ENCODE measurements at regions not wholly inside any gene's neighbourhood (a gene's known extent, or its start where the extent isn't known, plus 50 kb on each side); places are given as distances from the start of the nearest gene placed in this dataset.

GRCh38 chr17:413016-413350, 60.4 kb upstream of the RPH3AL start:
- no peak for DNase-seq (ENCODE audit: low read depth)
- TF ChIP-seq, protein P1, sequence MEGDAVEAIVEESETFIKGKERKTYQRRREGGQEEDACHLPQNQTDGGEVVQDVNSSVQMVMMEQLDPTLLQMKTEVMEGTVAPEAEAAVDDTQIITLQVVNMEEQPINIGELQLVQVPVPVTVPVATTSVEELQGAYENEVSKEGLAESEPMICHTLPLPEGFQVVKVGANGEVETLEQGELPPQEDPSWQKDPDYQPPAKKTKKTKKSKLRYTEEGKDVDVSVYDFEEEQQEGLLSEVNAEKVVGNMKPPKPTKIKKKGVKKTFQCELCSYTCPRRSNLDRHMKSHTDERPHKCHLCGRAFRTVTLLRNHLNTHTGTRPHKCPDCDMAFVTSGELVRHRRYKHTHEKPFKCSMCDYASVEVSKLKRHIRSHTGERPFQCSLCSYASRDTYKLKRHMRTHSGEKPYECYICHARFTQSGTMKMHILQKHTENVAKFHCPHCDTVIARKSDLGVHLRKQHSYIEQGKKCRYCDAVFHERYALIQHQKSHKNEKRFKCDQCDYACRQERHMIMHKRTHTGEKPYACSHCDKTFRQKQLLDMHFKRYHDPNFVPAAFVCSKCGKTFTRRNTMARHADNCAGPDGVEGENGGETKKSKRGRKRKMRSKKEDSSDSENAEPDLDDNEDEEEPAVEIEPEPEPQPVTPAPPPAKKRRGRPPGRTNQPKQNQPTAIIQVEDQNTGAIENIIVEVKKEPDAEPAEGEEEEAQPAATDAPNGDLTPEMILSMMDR (IDR thresholded peaks at IDR 0.05; ENCODE audit: low read length, missing control alignments) = no peak
- H3K4me3 ChIP-seq (replicated peaks; ENCODE audit: low read depth, low read length) = no peak overlapping the region

DNA sequence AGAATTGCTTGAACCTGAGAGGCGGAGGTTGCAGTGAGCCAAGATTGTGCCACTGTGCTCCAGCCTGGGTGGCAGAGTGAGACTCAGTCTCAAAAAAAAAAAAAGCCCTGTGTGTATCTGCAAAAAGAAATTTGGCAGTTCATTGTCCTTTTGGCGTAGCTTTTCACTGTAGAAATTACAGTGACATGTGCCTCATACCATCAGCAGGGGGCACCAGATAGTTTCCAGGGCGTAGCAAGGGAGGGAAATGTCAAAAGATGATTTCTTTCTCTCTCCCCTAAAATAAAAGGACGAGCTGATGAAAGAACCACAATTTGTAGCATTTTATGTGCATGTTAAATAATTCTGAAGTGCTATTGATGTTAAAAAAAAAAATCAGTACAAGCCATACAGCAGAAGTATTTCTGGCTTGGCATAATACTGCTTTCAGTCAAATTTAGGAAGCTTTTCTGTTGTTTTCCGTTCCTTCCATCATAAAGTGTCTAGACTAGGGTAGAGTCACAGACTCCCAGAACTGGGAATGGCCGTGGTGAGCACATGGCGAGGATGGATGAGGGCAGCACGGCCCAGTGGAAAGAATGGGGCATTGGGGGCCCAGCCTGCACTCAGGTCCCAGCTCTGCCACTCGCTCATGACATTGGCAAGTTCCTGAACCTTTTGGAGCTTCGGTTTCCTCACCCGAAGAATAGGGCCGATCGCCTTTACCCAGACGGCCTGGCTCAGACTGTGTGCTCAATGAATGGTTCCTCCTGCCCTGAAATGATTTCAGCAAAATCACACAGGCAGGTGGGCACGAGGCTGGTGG, 59.8 kb upstream of the RPH3AL start:
- peak; percentile 75 for DNase-seq (ENCODE audit: low read depth)
- TF ChIP-seq, protein P1 (IDR thresholded peaks at IDR 0.05; ENCODE audit: low read length, missing control alignments) = peak; percentile 89
- H3K4me3 ChIP-seq (replicated peaks; ENCODE audit: low read depth, low read length) = no peak overlapping the region

- no peak for DNase-seq (ENCODE audit: low read depth)
- TF ChIP-seq, protein P1 (IDR thresholded peaks at IDR 0.05; ENCODE audit: low read length, missing control alignments) = no peak
- no peak overlapping the region for H3K4me3 ChIP-seq (replicated peaks; ENCODE audit: low read depth, low read length)
These were observed 59.0 kb upstream of the RPH3AL start for GRCh38 chr17:411421-412120.

GRCh38 chr17:410543-411401, 58.2 kb upstream of the RPH3AL start:
- TF ChIP-seq, protein P1 (IDR thresholded peaks at IDR 0.05; ENCODE audit: low read length, missing control alignments) = no peak
- peak overlapping the region; percentile 85 for H3K4me3 ChIP-seq (replicated peaks; ENCODE audit: low read depth, low read length)
- DNase-seq (ENCODE audit: low read depth) = peak; percentile 11

DNA sequence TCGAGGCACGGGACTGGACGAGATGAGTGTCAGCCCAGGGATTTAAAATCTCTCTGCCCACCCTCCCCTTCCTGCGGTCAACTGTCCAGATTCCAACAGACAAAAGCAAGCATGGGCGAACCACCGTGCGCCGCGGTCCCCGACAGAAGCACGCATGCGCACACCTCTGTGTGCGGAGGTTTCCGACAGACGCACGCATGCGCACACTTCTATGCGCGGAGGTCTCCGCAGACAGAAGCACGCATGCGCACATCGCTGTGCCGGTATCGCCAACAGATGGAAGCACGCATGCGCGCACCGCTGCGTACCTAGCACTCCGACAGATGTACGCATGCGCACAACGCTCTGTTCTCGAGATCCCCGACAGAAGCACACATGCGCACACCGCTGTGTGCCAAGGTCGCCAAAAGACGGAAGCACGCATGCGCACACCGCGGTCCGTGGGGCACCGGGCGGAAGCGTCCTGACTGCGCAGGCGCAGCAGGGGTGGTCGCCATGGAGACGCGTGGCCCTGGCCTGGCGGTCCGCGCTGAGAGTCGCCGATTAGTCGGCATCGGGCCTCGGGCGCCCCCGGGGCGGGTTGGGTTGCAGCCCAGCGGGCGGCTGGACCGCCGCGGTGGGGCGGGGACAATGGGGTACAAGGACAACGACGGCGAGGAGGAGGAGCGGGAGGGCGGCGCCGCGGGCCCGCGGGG, 57.4 kb upstream of the RPH3AL start:
- H3K4me3 ChIP-seq (replicated peaks; ENCODE audit: low read depth, low read length) = peak overlapping the region; percentile 85
- TF ChIP-seq, protein P1 (IDR thresholded peaks at IDR 0.05; ENCODE audit: low read length, missing control alignments) = no peak
- peak; percentile 99 for DNase-seq (ENCODE audit: low read depth)

DNA sequence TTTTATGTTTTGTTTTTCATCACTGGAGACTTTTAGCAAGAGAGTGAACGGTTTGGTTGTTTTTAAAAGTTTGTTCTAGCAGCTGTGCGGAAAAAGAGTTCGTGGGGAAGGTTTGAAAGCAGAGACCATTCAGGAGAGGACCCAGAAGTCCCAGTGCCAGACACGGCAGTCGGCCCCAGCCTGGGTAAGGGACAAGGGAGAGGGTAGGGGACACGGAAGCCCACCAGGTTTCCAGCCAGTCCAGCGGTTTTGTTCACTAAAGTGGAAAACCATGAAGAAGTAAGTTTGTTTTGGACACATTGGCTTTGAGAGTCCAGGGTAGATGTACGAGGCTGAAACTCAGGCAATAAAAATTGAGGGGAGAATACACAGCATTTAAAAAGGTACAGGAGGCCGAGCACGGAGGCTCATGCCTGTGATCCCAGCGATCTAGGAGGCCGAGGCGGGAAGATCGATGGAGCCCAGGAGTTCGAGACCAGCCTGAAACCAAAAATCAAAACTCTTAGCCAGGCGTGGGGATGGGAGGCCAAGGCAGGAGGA, 56.8 kb upstream of the RPH3AL start:
- TF ChIP-seq, protein P1 (IDR thresholded peaks at IDR 0.05; ENCODE audit: low read length, missing control alignments) = no peak

More for the DNA sequence above, 56.8 kb upstream of the RPH3AL start:
- peak overlapping the region; percentile 40 for H3K4me3 ChIP-seq (replicated peaks; ENCODE audit: low read depth, low read length)
- DNase-seq (ENCODE audit: low read depth) = no peak
